ENCODE measurements at regions not wholly inside any gene's neighbourhood (a gene's known extent, or its start where the extent isn't known, plus 50 kb on each side); places are given as distances from the start of the nearest gene placed in this dataset.

DNA sequence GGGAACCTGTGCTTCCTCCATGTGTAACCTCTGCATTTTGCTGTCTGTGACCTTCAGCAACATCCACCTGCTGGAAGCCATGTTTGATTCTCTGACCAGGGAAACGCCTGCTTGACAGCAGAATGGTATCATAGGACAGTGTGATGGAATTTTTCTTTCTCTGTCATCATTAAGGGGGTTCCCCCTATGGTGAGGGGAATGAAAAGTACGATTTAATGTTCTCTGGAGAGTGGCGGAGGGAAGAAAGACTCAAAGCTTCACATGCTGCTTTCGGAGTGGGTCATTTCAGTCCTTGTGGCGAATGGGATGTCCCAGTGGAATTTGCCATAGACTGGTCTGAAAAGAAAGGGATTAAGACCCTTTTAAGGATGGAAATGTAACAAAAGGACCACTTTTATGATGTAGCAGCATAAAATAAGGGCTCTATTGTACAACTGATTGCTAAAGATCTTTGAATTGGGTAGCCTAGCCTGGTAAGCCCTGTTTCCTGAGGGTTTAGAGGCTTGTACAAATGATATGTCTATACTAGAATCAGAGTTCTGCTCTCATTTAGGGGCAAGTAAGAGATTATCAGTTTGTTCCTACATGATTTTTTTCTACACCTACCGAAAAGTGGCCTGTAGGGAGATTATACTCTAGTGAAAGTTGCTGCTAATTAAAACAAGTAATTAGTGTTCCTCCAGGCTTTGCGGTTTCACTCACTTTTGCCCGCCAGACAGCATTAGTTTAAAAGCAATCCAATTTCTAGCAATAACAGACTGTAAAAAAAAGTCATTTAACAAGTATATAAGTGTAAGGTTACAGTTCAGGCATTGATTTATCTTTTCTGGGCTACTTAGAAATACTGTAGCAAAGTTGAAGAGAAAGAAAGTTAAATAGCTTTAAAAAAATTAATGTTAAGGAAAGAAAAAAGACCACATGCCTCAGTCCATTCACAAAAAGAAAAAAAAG is 904.5 kb downstream of the NR2F1-AS1 start:
- TF ChIP-seq, protein P1, sequence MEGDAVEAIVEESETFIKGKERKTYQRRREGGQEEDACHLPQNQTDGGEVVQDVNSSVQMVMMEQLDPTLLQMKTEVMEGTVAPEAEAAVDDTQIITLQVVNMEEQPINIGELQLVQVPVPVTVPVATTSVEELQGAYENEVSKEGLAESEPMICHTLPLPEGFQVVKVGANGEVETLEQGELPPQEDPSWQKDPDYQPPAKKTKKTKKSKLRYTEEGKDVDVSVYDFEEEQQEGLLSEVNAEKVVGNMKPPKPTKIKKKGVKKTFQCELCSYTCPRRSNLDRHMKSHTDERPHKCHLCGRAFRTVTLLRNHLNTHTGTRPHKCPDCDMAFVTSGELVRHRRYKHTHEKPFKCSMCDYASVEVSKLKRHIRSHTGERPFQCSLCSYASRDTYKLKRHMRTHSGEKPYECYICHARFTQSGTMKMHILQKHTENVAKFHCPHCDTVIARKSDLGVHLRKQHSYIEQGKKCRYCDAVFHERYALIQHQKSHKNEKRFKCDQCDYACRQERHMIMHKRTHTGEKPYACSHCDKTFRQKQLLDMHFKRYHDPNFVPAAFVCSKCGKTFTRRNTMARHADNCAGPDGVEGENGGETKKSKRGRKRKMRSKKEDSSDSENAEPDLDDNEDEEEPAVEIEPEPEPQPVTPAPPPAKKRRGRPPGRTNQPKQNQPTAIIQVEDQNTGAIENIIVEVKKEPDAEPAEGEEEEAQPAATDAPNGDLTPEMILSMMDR (IDR thresholded peaks at IDR 0.05; ENCODE audit: low read depth, low read length): no peak
- no peak for TF ChIP-seq EZH2phosphoT487 (IDR thresholded peaks at IDR 0.05; ENCODE audit: low read depth)

Data from OCI-LY3 (cell line).